Thyroid gland (tissue), 4 donors: ENCODE measurements at regions not wholly inside any gene's neighbourhood (a gene's known extent, or its start where the extent isn't known, plus 50 kb on each side); places are given as distances from the start of the nearest gene placed in this dataset.
"Not testable (repeated sequence)": the region's sequence is repeated elsewhere in the genome, so short reads cannot be mapped to it uniquely, and the experiment has no call there.

Source experiments
- DNase-seq, 2 donors: peaks; one replicate each; pipeline ENCODE4 v3.0.0-alpha.2; 2019
- H3K27ac ChIP-seq, 3 donors: fragments of 200-600 bp; sonication (generic); 1 replicate in 2 of 3; 2 replicates in 1 of 3; pipeline ENCODE4 v1.5.1; 2016 to 2019; ENCODE audit warnings: mild to moderate bottlenecking in 1 of 3, moderate library complexity in 1 of 3
- H3K27me3 ChIP-seq: fragments of 200-600 bp; sonication (generic); one replicate; pipeline ENCODE4 v1.5.1; 2019
- H3K36me3 ChIP-seq, 2 donors: fragments of 200-600 bp; sonication (generic); one replicate each; pipeline ENCODE4 v1.5.1; 2016 to 2019
- H3K4me1 ChIP-seq, 2 donors: fragments of 200-600 bp; sonication (generic); one replicate each; pipeline ENCODE4 v1.5.1; 2017 to 2019
- H3K4me3 ChIP-seq, 3 donors: fragments of 200-600 bp; sonication (generic); replicated peaks in 1 of 3; 1 replicate in 2 of 3; 2 replicates in 1 of 3; pipeline ENCODE4 v1.5.1; 2016; ENCODE audit warnings: mild to moderate bottlenecking in 1 of 3
- H3K9me3 ChIP-seq: fragments of 200-600 bp; sonication (generic); one replicate; pipeline ENCODE4 v1.5.1; 2017
- CTCF ChIP-seq, 6 experiments: fragments of 200-600 bp in 3 of 6; fragments of 450-650 bp in 3 of 6; sonication (generic) in 3 of 6; IDR thresholded peaks; one replicate each; pipeline ENCODE4 v1.5.1; 2016 to 2019; ENCODE audit warnings: antibody characterized with exemption in 6 of 6, mild to moderate bottlenecking in 2 of 6, inconsistent platforms in 1 of 6, moderate library complexity in 1 of 6
- POLR2A ChIP-seq, 2 donors: fragments of 450-650 bp; IDR thresholded peaks; one replicate each; pipeline ENCODE4 v1.6.1; 2017; ENCODE audit warnings: antibody characterized with exemption in 2 of 2, mild to moderate bottlenecking in 2 of 2, moderate library complexity in 1 of 2
- WGBS, 2 donors: methylation state at CpG; one replicate each; pipeline ENCODE4 v1.1.5; 2017; 5-methylcytosine and 5-hydroxymethylcytosine counted together
- intact Hi-C: fragments of 100-400 bp; cut with DNase I; formaldehyde crosslinking; loops from one replicate; pipeline ENCODE4 v1.15.1; 2023

DNA sequence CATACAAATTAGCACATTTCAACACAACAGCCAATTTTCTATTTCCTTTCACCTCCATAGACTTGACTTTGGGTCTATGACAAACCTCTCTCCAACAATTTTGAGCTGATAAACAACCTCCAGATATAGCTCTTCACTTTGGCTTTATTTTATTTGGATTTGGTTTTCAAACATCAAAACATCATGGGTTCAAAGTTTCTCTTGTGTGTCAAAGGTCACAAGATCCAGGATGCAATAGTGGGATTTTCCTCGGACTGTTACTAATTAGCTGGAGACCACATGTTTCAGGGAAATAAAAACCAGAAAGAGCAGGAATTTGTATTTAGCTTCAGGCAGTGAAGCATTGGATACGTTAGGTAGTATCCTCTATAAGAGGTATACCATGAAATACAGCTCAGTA, 351.0 kb upstream of the SOX9 start:
- no peak for DNase-seq
- Histone ChIP-seq H3K9me3 (no peaks in the 10 kb centered on the region), H3K27me3 (no peaks in the 10 kb centered on the region), H3K4me3 (no peak overlapping the region), H3K36me3 (no peaks in the 10 kb centered on the region), H3K4me1 (peaks cover 0 to 5% of the 10 kb centered on the region in 2 donors), H3K27ac (no peak overlapping the region)
- 67 to 75% methylated on average over 2 of the region's 2 CpGs for WGBS, 2 donors
- intact Hi-C loops: no loop called here
- TF ChIP-seq POLR2A (IDR thresholded peaks at IDR 0.05) (no peak), CTCF (IDR thresholded peaks at IDR 0.05) (no peak)

GRCh38 chr17:71777048-71777640, 343.7 kb upstream of the SOX9 start:
- Histone ChIP-seq H3K27ac (no peak overlapping the region), H3K36me3 (no peaks in the 10 kb centered on the region), H3K4me3 (no peak overlapping the region), H3K27me3 (no peaks in the 10 kb centered on the region), H3K4me1 (no peaks in the 10 kb centered on the region), H3K9me3 (no peaks in the 10 kb centered on the region)
- WGBS, 2 donors: 91 to 93% methylated on average over 6 of the region's 6 CpGs
- no peak for DNase-seq
- intact Hi-C loops: no loop called here
- TF ChIP-seq CTCF (IDR thresholded peaks at IDR 0.05): no peak
- TF ChIP-seq POLR2A (IDR thresholded peaks at IDR 0.05): no peak

- no peak overlapping the region for H3K27ac ChIP-seq
- H3K36me3 ChIP-seq: no peaks in the 10 kb centered on the region
- no peaks in the 10 kb centered on the region for H3K9me3 ChIP-seq
- no peaks in the 10 kb centered on the region for H3K4me1 ChIP-seq
- no peak overlapping the region for H3K4me3 ChIP-seq
- WGBS, 2 donors: 90 to 93% methylated on average over 3 of the region's 3 CpGs
- intact Hi-C loops: no loop called here
- DNase-seq: no peak
- TF ChIP-seq POLR2A (IDR thresholded peaks at IDR 0.05): no peak
- TF ChIP-seq CTCF (IDR thresholded peaks at IDR 0.05): no peak
- no peaks in the 10 kb centered on the region for H3K27me3 ChIP-seq
Observed at GRCh38 chr17:71779482-71779881, 341.3 kb upstream of the SOX9 start.

DNA sequence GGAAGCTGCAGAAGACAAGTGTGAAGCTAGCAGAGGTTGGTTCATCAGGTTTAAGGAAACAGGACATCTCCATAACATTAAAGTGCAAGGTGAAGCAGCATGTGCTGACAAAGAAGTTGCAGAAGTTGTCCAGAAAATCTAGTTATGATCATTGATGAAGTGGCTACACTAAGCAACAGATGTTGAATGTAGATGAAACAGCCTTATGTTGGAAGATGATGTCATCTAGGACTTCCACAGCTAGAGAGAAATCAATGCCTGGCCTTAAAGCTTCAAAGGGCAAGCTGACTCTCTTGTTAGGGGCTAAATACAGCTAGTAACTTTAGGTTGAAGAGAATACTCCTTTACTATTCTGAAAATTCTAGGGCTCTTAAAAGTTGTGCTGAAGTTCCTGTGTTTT, 340.2 kb upstream of the SOX9 start:
- H3K9me3 ChIP-seq: no peaks in the 10 kb centered on the region
- TF ChIP-seq CTCF (IDR thresholded peaks at IDR 0.05) (no peak), POLR2A (IDR thresholded peaks at IDR 0.05) (no peak)
- no peaks in the 10 kb centered on the region for H3K27me3 ChIP-seq
- intact Hi-C loops: no loop called here
- no peak overlapping the region for H3K27ac ChIP-seq
- H3K4me1 ChIP-seq: no peaks in the 10 kb centered on the region
- H3K36me3 ChIP-seq: no peaks in the 10 kb centered on the region
- DNase-seq: no peak
- H3K4me3 ChIP-seq: no peak overlapping the region

DNA sequence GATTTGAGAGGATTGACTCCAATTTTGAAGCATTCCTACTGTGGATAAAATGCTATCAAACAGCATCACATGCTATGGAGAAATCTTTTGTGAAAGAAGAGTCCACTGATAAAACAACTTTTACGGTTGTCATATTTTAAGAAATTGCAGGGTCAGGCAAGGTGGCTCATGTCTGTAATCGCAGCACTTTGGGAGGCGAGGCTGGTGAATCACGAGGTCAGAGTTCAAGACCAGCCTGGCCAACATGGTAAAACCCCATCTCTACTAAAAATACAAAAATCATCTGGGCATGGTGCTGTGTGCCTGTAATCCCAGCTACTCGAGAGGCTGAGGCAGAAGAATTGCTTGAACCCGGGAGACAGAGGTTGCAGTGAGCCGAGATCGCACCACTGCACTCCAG, 338.8 kb upstream of the SOX9 start:
- H3K4me1 ChIP-seq, H3K27me3 ChIP-seq, intact Hi-C loops, H3K9me3 ChIP-seq, DNase-seq, H3K4me3 ChIP-seq, H3K27ac ChIP-seq, H3K36me3 ChIP-seq: not testable (repeated sequence)
- WGBS, 2 donors: 82 to 91% methylated on average over 8 of the region's 8 CpGs

DNA sequence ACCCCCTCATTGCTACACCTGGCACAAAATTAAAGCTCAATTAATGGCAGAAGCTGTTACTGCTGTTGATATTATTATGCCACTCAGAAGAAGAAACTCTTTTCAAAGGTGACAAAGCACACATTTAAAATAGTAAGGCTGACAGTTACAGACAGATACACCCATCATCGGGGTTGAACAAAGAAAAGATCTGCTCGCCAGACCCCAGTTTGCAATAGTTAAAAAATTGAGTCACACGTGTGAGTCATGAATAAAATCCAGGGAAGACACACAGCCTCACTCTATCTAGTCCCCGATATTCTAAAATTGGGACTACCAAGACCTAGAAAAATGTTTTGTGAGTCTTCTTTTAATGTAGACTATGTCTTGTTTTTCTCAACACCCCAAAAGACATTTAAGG, 330.0 kb upstream of the SOX9 start:
- Histone ChIP-seq H3K36me3 (no peaks in the 10 kb centered on the region), H3K9me3 (no peaks in the 10 kb centered on the region), H3K4me1 (no peaks in the 10 kb centered on the region), H3K27me3 (no peaks in the 10 kb centered on the region), H3K4me3 (no peak overlapping the region), H3K27ac (no peak overlapping the region)
- no peak for DNase-seq
- no peak for TF ChIP-seq POLR2A (IDR thresholded peaks at IDR 0.05)
- no peak for TF ChIP-seq CTCF (IDR thresholded peaks at IDR 0.05)
- intact Hi-C loops: no loop called here
- 78 to 90% methylated on average over 4 of the region's 4 CpGs for WGBS, 2 donors
